Adrenal gland (tissue), 9 donors: ENCODE measurements at regions not wholly inside any gene's neighbourhood (a gene's known extent, or its start where the extent isn't known, plus 50 kb on each side); places are given as distances from the start of the nearest gene placed in this dataset.
A peak's percentile ranks its signal among the peaks of the same experiment; 100 is the strongest.

Experiments used
- DNase-seq, 7 donors: peaks; one replicate each; pipeline ENCODE4 v3.0.0-alpha.2; 2019 to 2020
- H3K27ac ChIP-seq, 5 donors: fragments of 200-600 bp; sonication (generic) in 4 of 5; 1 replicate in 3 of 5; 2 replicates in 2 of 5; pipeline versions ENCODE4 v1.5.1 to v1.8.0; 2016 to 2020; ENCODE audit warnings: mild to moderate bottlenecking in 1 of 5
- H3K27me3 ChIP-seq: fragments of 200-600 bp; 2 replicates; pipeline ENCODE4 v1.8.0; 2021
- H3K36me3 ChIP-seq, 2 donors: fragments of 200-600 bp; replicated peaks in 1 of 2; 1 replicate in 1 of 2; 2 replicates in 1 of 2; pipeline versions ENCODE4 v1.5.1 to v1.8.0; 2018 to 2022
- H3K4me1 ChIP-seq, 2 donors: fragments of 200-600 bp; replicated peaks in 1 of 2; 1 replicate in 1 of 2; 2 replicates in 1 of 2; pipeline versions ENCODE4 v1.5.1 to v1.8.0; 2018 to 2021
- H3K4me3 ChIP-seq, 4 donors: fragments of 200-600 bp; sonication (generic) in 3 of 4; one replicate each; pipeline ENCODE4 v1.5.1; 2016 to 2018
- H3K9me3 ChIP-seq, 3 donors: fragments of 200-600 bp; sonication (generic) in 1 of 3; replicated peaks in 1 of 3; 1 replicate in 2 of 3; 2 replicates in 1 of 3; pipeline versions ENCODE4 v1.5.1 to v1.8.0; 2016 to 2021
- CTCF ChIP-seq, 6 experiments: fragments of 450-650 bp in 4 of 6; fragments of 200-600 bp in 2 of 6; sonication (generic) in 1 of 6; IDR thresholded peaks; 1 replicate in 5 of 6; 2 replicates in 1 of 6; pipeline versions ENCODE4 v1.5.1 to v1.8.0; 2016 to 2021; ENCODE audit warnings: antibody characterized with exemption in 6 of 6, mild to moderate bottlenecking in 2 of 6, moderate library complexity in 1 of 6
- POLR2A ChIP-seq, 2 donors: fragments of 450-650 bp; IDR thresholded peaks; one replicate each; pipeline ENCODE4 v1.6.1; 2017; ENCODE audit warnings: antibody characterized with exemption in 2 of 2, mild to moderate bottlenecking in 2 of 2, moderate library complexity in 1 of 2
- WGBS, 4 donors: extraction: QIAGEN DNeasy Blood & Tissue Kit in 2 of 4; methylation state at CpG; one replicate each; pipeline versions ENCODE4 v1.1.5 to v1.1.7; 2013 to 2017; 5-methylcytosine and 5-hydroxymethylcytosine counted together
- intact Hi-C, 2 donors: fragments of 100-400 bp; cut with DNase I; formaldehyde crosslinking; loops; one replicate each; pipeline versions ENCODE4 v1.14.1 to v1.15.0; 2022 to 2023
- donor health status: healthy with polysubstance abuse.
- donor health status: Bipolar disorder and iron deficiency.
- donor health status: DM: yes; HTN: yes; CAD: no.
- donor health status: DM: no; HTN: no; CAD: no.
- donor health status: DM: no; HTN: no; CAD: no.

GRCh38 chr1:221376286-221376685, 365.6 kb downstream of the DUSP10 start:
- TF ChIP-seq POLR2A (IDR thresholded peaks at IDR 0.05), result no peak
- no peak for TF ChIP-seq CTCF (IDR thresholded peaks at IDR 0.05)
- Histone ChIP-seq H3K4me3 (no peak overlapping the region), H3K27ac (no peak overlapping the region), H3K36me3 (no peaks in the 10 kb centered on the region), H3K9me3 (no peaks in the 10 kb centered on the region), H3K27me3 (no peaks in the 10 kb centered on the region), H3K4me1 (no peaks in the 10 kb centered on the region)
- no peak for DNase-seq
- 64 to 71% (median 69%) methylated on average over 5 of the region's 5 CpGs for WGBS, 4 donors
- intact Hi-C loops, result no loop called here

GRCh38 chr1:221381910-221382623, 359.8 kb downstream of the DUSP10 start:
- Histone ChIP-seq H3K36me3 (no peaks in the 10 kb centered on the region), H3K27me3 (no peaks in the 10 kb centered on the region), H3K27ac (no peak overlapping the region), H3K9me3 (no peaks in the 10 kb centered on the region), H3K4me1 (no peaks in the 10 kb centered on the region), H3K4me3 (no peak overlapping the region)
- 55 to 69% (median 66%) methylated on average over 3 of the region's 3 CpGs for WGBS, 4 donors
- intact Hi-C loops, result no loop called here
- DNase-seq, result no peak
- TF ChIP-seq POLR2A (IDR thresholded peaks at IDR 0.05) (no peak), CTCF (IDR thresholded peaks at IDR 0.05) (no peak)

- 57 to 73% (median 71%) methylated on average over 1 of the region's 1 CpG for WGBS, 4 donors
- peak in 2 of 7 donors; percentile 2 to 15 for DNase-seq
- H3K9me3 ChIP-seq, result no peaks in the 10 kb centered on the region
- H3K27me3 ChIP-seq, result no peaks in the 10 kb centered on the region
- H3K36me3 ChIP-seq, result no peaks in the 10 kb centered on the region
- H3K27ac ChIP-seq, result no peak overlapping the region
- H3K4me3 ChIP-seq, result no peak overlapping the region
- intact Hi-C loops, result no loop called here
- H3K4me1 ChIP-seq, result no peaks in the 10 kb centered on the region
- TF ChIP-seq CTCF (IDR thresholded peaks at IDR 0.05) (no peak), POLR2A (IDR thresholded peaks at IDR 0.05) (no peak)
These were observed 349.4 kb downstream of the DUSP10 start for GRCh38 chr1:221392453-221392852.

DNA sequence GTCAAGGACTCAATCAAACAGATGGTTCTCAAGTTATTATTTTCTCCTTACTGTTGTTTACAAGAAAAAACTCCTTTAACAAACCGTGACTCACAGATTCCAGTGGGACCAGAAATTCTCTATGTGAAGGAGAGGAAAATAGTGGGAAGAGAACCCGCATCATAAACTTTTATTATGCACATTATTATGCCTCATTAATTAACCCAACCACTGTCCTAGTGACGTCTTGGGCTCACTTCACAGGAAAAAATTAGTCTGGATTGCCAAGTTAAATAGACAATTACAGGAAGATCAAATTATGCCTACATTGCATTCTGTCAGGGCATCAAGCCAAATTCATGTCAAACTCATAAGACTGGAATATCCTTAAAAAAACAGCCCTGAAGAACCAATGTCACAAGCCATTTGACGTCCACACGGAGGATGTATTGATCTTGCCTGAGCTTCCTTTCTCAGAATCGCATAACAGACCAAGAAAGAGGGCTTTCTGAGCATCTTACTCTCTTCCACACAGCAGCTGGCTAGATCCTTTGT, 347.8 kb downstream of the DUSP10 start:
- Histone ChIP-seq H3K36me3 (no peaks in the 10 kb centered on the region), H3K4me1 (no peaks in the 10 kb centered on the region), H3K4me3 (no peak overlapping the region), H3K27me3 (no peaks in the 10 kb centered on the region), H3K9me3 (no peaks in the 10 kb centered on the region), H3K27ac (no peak overlapping the region)
- WGBS, 4 donors, result 42 to 61% (median 49%) methylated on average over 6 of the region's 6 CpGs
- DNase-seq, result peak in 4 of 7 donors; percentile 17 to 41 (median 20)
- intact Hi-C loops, result no loop called here
- no peak for TF ChIP-seq POLR2A (IDR thresholded peaks at IDR 0.05)
- no peak for TF ChIP-seq CTCF (IDR thresholded peaks at IDR 0.05)
